ENCODE measurements at regions not wholly inside any gene's neighbourhood (a gene's known extent, or its start where the extent isn't known, plus 50 kb on each side); places are given as distances from the start of the nearest gene placed in this dataset.
"Not testable (repeated sequence)": the region's sequence is repeated elsewhere in the genome, so short reads cannot be mapped to it uniquely, and the experiment has no call there.

DNA sequence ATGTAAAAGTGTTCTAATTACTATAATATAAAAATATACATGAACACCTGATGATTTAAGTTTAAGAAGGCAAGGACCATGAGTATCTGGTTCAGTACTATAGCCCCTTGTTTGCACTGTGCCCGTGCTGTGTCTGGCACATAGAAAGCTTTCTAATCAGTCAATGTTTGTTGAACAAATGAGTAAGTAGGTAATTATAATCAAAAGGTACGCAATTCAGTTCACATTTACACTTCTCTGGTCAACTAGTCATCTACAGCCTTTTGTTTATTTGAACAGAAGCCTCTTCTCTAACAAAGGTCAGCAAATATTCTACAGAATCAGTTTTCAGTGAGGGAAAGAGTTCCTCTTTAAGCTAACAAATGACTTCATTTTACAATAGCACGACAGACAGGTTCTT is 523.3 kb downstream of the SMARCA1 start:
- no peak for FAIRE-seq
- Histone ChIP-seq H3K36me3 (ENCODE audit: control insufficient read depth, insufficient read depth, low read length) (no peaks in the 10 kb centered on the region), H3K27me3 (ENCODE audit: control insufficient read depth, insufficient read depth, low read length) (no peaks in the 10 kb centered on the region), H3K4me3 (ENCODE audit: low read depth, low read length) (no peak overlapping the region)
- TF ChIP-seq, protein P1, sequence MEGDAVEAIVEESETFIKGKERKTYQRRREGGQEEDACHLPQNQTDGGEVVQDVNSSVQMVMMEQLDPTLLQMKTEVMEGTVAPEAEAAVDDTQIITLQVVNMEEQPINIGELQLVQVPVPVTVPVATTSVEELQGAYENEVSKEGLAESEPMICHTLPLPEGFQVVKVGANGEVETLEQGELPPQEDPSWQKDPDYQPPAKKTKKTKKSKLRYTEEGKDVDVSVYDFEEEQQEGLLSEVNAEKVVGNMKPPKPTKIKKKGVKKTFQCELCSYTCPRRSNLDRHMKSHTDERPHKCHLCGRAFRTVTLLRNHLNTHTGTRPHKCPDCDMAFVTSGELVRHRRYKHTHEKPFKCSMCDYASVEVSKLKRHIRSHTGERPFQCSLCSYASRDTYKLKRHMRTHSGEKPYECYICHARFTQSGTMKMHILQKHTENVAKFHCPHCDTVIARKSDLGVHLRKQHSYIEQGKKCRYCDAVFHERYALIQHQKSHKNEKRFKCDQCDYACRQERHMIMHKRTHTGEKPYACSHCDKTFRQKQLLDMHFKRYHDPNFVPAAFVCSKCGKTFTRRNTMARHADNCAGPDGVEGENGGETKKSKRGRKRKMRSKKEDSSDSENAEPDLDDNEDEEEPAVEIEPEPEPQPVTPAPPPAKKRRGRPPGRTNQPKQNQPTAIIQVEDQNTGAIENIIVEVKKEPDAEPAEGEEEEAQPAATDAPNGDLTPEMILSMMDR (IDR thresholded peaks at IDR 0.05; ENCODE audit: insufficient read depth, low read length, severe bottlenecking): no peak
- no peak for DNase-seq (ENCODE audit: low read depth)

DNA sequence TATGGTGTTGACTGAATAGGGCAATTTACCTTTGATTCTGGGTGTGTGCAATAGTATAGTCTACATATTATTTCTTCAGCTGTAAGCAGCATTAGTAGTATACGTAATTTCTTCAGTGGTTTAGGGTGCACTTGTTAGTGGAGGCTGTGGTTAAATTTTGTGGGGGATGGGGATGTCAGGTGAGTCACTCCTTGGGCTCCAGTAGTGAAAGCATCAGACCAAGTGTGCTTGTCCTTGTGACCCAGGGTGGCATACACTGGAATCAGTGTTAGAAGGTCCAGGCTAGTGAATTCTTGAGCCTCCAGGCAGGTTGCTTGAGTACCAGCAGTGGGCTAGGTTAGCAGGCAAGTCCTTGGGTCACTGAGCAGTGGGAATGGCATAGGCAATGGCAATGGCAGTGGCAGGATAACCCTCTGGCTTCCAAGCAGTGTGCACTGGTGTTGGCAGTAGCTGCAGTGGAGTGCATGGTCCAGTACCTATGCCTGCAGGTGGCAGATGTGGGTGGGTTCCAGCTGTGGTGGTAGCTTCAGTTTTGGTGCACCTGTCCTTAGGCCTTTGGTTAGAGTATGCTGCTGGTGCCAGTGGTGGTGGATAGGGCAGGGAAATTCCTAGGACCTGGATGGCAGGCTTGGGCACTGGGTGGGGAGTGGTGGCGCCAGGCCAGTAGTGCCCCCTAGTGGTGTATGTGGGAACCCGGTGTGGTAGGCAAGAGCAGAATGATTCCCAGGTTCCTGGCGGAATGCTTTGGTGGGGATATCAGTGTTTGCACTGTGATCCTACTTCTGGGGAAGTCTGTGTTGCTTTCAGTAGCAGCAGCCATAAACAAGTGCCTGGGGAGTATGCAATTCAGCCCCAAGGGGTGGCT is 531.0 kb downstream of the SMARCA1 start:
- TF ChIP-seq, protein P1 (IDR thresholded peaks at IDR 0.05; ENCODE audit: insufficient read depth, low read length, severe bottlenecking): no peak
- Histone ChIP-seq H3K27me3 (ENCODE audit: control insufficient read depth, insufficient read depth, low read length) (no peaks in the 10 kb centered on the region), H3K4me3 (ENCODE audit: low read depth, low read length) (no peak overlapping the region), H3K36me3 (ENCODE audit: control insufficient read depth, insufficient read depth, low read length) (no peaks in the 10 kb centered on the region)
- DNase-seq (ENCODE audit: low read depth): no peak
- no peak for FAIRE-seq

DNA sequence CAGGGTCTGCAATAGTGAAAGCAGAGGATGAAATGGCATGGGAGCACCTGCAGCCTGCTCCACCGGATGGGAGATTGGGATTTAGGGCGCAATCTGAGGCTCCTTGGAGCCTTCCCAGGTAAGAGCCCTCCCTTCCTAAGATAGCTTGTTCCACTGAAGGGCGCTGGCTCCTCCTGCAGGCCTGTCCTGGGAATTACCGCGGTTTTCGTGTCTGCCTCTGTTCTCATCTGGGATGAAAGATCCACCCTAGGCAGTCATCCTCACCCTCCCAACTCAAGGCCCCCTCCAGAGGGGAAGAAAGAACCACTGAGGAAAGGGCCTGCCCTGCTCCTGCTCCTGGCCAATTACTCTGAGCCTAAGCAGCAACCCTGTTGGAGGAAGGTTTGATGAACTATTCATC is 547.5 kb downstream of the SMARCA1 start:
- DNase-seq (ENCODE audit: low read depth) (peak; percentile 2), FAIRE-seq (no peak)
- H3K4me3 ChIP-seq (ENCODE audit: low read depth, low read length): no peak overlapping the region
- TF ChIP-seq, protein P1 (IDR thresholded peaks at IDR 0.05; ENCODE audit: insufficient read depth, low read length, severe bottlenecking): peak; percentile 71
- H3K36me3 ChIP-seq (ENCODE audit: control insufficient read depth, insufficient read depth, low read length): no peaks in the 10 kb centered on the region
- no peaks in the 10 kb centered on the region for H3K27me3 ChIP-seq (ENCODE audit: control insufficient read depth, insufficient read depth, low read length)

DNA sequence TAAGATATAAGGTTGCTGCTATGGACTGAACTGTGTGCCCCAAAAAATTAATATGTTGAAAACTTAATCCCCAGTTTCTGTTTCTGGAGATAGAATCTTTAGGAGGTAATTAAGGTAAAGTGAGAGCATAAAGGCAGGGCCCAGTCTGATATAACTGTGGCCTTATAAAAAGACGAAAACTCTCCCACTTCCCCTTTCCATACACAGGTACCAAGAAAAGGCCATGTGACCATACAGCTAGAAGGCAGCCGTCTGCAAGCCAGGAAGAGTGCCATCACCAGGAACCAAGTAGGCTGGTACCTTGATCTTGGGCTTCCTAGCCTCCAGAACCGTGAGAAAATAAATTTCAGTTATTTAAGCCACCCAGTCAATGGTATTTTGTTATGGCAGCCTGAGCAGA is 550.3 kb downstream of the SMARCA1 start:
- TF ChIP-seq, protein P1 (IDR thresholded peaks at IDR 0.05; ENCODE audit: insufficient read depth, low read length, severe bottlenecking): no peak
- H3K36me3 ChIP-seq (ENCODE audit: control insufficient read depth, insufficient read depth, low read length): no peaks in the 10 kb centered on the region
- DNase-seq (ENCODE audit: low read depth) (no peak), FAIRE-seq (no peak)
- no peak overlapping the region for H3K4me3 ChIP-seq (ENCODE audit: low read depth, low read length)
- no peaks in the 10 kb centered on the region for H3K27me3 ChIP-seq (ENCODE audit: control insufficient read depth, insufficient read depth, low read length)

DNA sequence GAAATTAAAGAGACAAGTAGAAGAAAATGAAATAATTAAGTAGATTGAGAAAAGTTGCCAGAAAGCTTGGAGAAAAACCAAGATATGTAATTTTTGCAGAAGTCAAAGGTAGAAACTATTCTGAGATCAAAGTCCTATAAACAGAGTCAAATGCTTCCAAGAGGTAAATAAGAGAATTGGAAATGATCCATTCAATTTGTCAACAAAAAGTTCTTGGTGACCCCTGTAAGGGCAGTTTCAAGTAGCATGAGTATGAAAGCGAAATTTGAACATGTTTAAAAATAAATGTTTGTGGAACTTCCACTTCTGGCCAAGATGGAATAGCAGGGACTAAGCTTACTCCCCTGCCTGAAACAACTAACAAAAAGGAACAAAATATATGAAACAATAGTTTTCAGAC is 562.0 kb downstream of the SMARCA1 start:
- no peak overlapping the region for H3K4me3 ChIP-seq (ENCODE audit: low read depth, low read length)
- no peak for FAIRE-seq

DNA sequence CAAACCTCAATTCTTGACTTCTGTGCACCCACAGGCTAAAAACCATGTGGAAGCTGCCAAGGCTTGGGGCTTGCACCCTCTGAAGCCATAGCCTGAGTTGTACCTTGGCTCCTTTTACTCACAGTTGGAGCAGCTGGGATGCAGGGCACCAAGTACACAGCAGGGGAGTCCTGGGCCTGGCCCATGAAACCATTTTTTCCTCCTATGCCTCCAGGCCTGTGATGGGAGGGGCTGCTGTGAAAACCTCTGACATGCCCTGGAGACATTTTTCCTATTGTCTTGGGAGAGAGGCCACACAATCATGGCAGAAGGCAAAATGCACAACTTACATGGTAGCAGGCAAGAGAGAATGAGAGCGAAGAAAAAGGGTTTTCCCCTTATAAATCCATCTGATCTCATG is 568.6 kb downstream of the SMARCA1 start:
- H3K36me3 ChIP-seq (ENCODE audit: control insufficient read depth, insufficient read depth, low read length); DNase-seq (ENCODE audit: low read depth); H3K27me3 ChIP-seq (ENCODE audit: control insufficient read depth, insufficient read depth, low read length); FAIRE-seq; H3K4me3 ChIP-seq (ENCODE audit: low read depth, low read length): not testable (repeated sequence)

More for the DNA sequence above, 562.0 kb downstream of the SMARCA1 start:
- TF ChIP-seq, protein P1 (IDR thresholded peaks at IDR 0.05; ENCODE audit: insufficient read depth, low read length, severe bottlenecking): no peak
- DNase-seq (ENCODE audit: low read depth): no peak
- no peaks in the 10 kb centered on the region for H3K36me3 ChIP-seq (ENCODE audit: control insufficient read depth, insufficient read depth, low read length)
- no peaks in the 10 kb centered on the region for H3K27me3 ChIP-seq (ENCODE audit: control insufficient read depth, insufficient read depth, low read length)

Data from bronchial epithelial cell (primary cell).